ENCODE measurements at regions not wholly inside any gene's neighbourhood (a gene's known extent, or its start where the extent isn't known, plus 50 kb on each side); places are given as distances from the start of the nearest gene placed in this dataset.

- intact Hi-C loops (cut with DNase I), result no loop called here
- no peak for DNase-seq
- WGBS, result 80% methylated on average over 10 of the region's 10 CpGs
Observed at GRCh38 chr10:129393812-129394211, 73.2 kb upstream of the MGMT start.

DNA sequence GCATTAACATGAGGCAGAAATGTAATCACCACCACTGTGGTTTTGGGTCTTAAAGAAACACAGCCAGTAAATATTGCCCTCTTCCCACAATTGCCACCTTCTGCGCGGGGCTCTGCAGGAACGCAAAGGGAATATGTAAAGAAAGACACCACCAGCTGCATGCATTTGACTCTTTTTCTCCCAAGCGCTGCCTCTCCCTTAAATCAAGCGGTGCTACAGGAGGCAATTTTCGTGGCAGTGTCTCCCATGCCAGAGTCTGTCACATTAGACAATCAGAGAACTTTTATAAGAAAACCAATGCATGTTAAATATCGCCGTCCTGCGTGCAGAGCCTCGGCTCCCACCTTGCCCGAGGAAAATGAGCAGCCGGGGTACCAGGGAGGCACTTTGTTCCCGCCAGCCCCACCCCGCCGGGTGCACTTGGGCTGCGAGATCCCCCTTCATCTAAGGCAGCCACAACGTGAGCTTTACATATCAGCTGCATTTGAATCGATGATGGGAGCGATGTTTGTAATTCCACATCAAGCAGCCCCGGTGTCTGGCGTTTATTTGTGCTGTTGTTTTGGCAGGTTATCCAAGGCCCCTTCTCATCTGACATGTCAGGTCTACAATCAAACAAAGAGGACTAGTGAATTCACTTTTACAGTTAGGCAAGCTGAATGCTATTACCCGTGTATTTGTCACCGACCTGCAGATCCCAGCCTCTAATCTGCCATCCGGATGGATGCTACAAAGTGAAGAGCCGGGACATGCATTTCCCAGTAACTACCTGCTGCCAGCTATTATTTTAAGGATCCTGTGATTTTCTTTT is 72.3 kb upstream of the MGMT start:
- 76% methylated on average over 25 of the region's 25 CpGs for WGBS
- intact Hi-C loops (cut with DNase I), result no loop called here
- DNase-seq (no peak), ATAC-seq (no peak)
- Histone ChIP-seq H3K9me3 (ENCODE audit: control insufficient read depth, low read length) (no peaks in the 10 kb centered on the region), H3K27me3 (ENCODE audit: control insufficient read depth, insufficient read depth) (no peaks in the 10 kb centered on the region), H3K4me1 (ENCODE audit: control insufficient read depth, insufficient read depth, low read length) (peaks cover 5% of the 10 kb centered on the region), H3K4me3 (ENCODE audit: low read length) (no peak overlapping the region), H3K27ac (ENCODE audit: low read length) (no peak overlapping the region)

More at GRCh38 chr10:129393812-129394211, 73.2 kb upstream of the MGMT start:
- Histone ChIP-seq H3K9me3 (ENCODE audit: control insufficient read depth, low read length) (no peaks in the 10 kb centered on the region), H3K4me3 (ENCODE audit: low read length) (no peak overlapping the region), H3K27ac (ENCODE audit: low read length) (no peak overlapping the region), H3K4me1 (ENCODE audit: control insufficient read depth, insufficient read depth, low read length) (peaks cover 5% of the 10 kb centered on the region), H3K27me3 (ENCODE audit: control insufficient read depth, insufficient read depth) (no peaks in the 10 kb centered on the region)
- no peak for ATAC-seq

GRCh38 chr10:129396021-129396722 is 70.9 kb upstream of the MGMT start:
- 95% methylated on average over 22 of the region's 22 CpGs for WGBS

DNA sequence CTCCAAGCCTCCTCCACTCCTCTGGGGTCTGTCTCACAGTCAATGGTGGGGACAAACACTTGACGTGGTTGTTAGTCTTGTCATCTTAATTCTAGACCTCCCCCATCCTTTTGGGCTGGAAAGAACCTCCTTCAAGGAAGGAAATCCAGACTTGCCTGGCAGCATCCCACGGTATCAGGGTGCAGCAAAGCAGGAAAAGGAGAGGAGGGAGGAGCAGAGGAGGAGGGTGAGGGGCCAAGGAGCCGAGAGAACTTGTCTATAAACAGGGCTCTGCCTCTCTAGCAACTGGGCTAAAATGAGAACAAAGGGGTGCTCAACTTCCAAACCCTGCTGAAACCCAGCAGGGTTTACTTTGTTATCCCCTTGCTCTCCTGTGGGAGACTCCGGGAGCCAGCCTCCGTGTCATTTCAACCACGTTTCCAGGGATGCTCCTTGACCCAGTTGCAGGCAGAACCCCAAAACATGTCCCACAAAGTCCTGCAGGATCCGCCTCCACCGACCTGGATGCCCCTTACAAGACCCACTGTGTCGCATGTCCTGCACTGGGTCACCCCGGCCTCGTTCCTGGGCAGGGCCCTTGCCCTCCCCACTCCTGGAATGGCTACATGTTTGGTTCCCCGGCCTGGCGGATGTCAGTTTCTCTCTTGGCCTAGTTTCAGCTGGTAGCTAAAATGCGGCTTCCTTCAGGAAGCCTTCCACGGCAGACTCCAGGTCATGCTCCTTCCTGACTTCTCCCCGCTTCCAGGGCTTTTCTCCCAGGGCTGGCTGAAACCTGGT is 69.7 kb upstream of the MGMT start:
- H3K9me3 ChIP-seq (ENCODE audit: control insufficient read depth, low read length), result no peaks in the 10 kb centered on the region
- intact Hi-C loops (cut with DNase I), result no loop called here
- H3K27me3 ChIP-seq (ENCODE audit: control insufficient read depth, insufficient read depth), result no peaks in the 10 kb centered on the region
- peaks cover 5% of the 10 kb centered on the region for H3K4me1 ChIP-seq (ENCODE audit: control insufficient read depth, insufficient read depth, low read length)
- H3K4me3 ChIP-seq (ENCODE audit: low read length), result no peak overlapping the region
- DNase-seq, result peak in 2 of 3 donors; percentile 25 to 66
- peak; percentile 55 to 64 for ATAC-seq
- no peak overlapping the region for H3K27ac ChIP-seq (ENCODE audit: low read length)
- 53% methylated on average over 16 of the region's 16 CpGs for WGBS

More at GRCh38 chr10:129396021-129396722, 70.9 kb upstream of the MGMT start:
- Histone ChIP-seq H3K9me3 (ENCODE audit: control insufficient read depth, low read length) (no peaks in the 10 kb centered on the region), H3K4me1 (ENCODE audit: control insufficient read depth, insufficient read depth, low read length) (peaks cover 5% of the 10 kb centered on the region), H3K27me3 (ENCODE audit: control insufficient read depth, insufficient read depth) (no peaks in the 10 kb centered on the region), H3K4me3 (ENCODE audit: low read length) (no peak overlapping the region), H3K27ac (ENCODE audit: low read length) (no peak overlapping the region)
- DNase-seq, result no peak
- intact Hi-C loops (cut with DNase I), result no loop called here
- ATAC-seq, result no peak

- no peak overlapping the region for H3K27ac ChIP-seq (ENCODE audit: low read length)
- H3K9me3 ChIP-seq (ENCODE audit: control insufficient read depth, low read length), result no peaks in the 10 kb centered on the region
- ATAC-seq, result peak in 1 of 2 donors; percentile 59
- no peak overlapping the region for H3K4me3 ChIP-seq (ENCODE audit: low read length)
- WGBS, result 45% methylated on average over 2 of the region's 2 CpGs
- H3K27me3 ChIP-seq (ENCODE audit: control insufficient read depth, insufficient read depth), result no peaks in the 10 kb centered on the region
- DNase-seq, result no peak
- peaks cover 5% of the 10 kb centered on the region for H3K4me1 ChIP-seq (ENCODE audit: control insufficient read depth, insufficient read depth, low read length)
- intact Hi-C loops (cut with DNase I), result no loop called here
Observed at GRCh38 chr10:129398711-129399141, 68.3 kb upstream of the MGMT start.

GRCh38 chr10:129400426-129400825 is 66.6 kb upstream of the MGMT start:
- Histone ChIP-seq H3K27ac (ENCODE audit: low read length) (no peak overlapping the region), H3K9me3 (ENCODE audit: control insufficient read depth, low read length) (no peaks in the 10 kb centered on the region), H3K4me3 (ENCODE audit: low read length) (no peak overlapping the region), H3K27me3 (ENCODE audit: control insufficient read depth, insufficient read depth) (no peaks in the 10 kb centered on the region), H3K4me1 (ENCODE audit: control insufficient read depth, insufficient read depth, low read length) (peaks cover 5% of the 10 kb centered on the region)
- WGBS, result 69% methylated on average over 5 of the region's 5 CpGs
- intact Hi-C loops (cut with DNase I), result no loop called here
- DNase-seq (no peak), ATAC-seq (no peak)

- 65% methylated on average over 16 of the region's 16 CpGs for WGBS
Observed at GRCh38 chr10:129402459-129402858, 64.6 kb upstream of the MGMT start.

GRCh38 chr10:129404091-129404490 is 63.0 kb upstream of the MGMT start:
- ATAC-seq (no peak), DNase-seq (no peak)
- Histone ChIP-seq H3K27ac (ENCODE audit: low read length) (no peak overlapping the region), H3K9me3 (ENCODE audit: control insufficient read depth, low read length) (no peaks in the 10 kb centered on the region), H3K4me3 (ENCODE audit: low read length) (no peak overlapping the region), H3K27me3 (ENCODE audit: control insufficient read depth, insufficient read depth) (no peaks in the 10 kb centered on the region), H3K4me1 (ENCODE audit: control insufficient read depth, insufficient read depth, low read length) (no peaks in the 10 kb centered on the region)
- WGBS, result 97% methylated on average over 13 of the region's 13 CpGs
- intact Hi-C loops (cut with DNase I), result no loop called here

More at GRCh38 chr10:129402459-129402858, 64.6 kb upstream of the MGMT start:
- intact Hi-C loops (cut with DNase I), result no loop called here
- Histone ChIP-seq H3K27me3 (ENCODE audit: control insufficient read depth, insufficient read depth) (no peaks in the 10 kb centered on the region), H3K4me1 (ENCODE audit: control insufficient read depth, insufficient read depth, low read length) (peaks cover under 1% of the 10 kb centered on the region), H3K9me3 (ENCODE audit: control insufficient read depth, low read length) (no peaks in the 10 kb centered on the region), H3K4me3 (ENCODE audit: low read length) (no peak overlapping the region), H3K27ac (ENCODE audit: low read length) (no peak overlapping the region)
- DNase-seq (no peak), ATAC-seq (no peak)

GRCh38 chr10:129405389-129405788 is 61.7 kb upstream of the MGMT start:
- no peak for DNase-seq
- WGBS, result 93% methylated on average over 3 of the region's 3 CpGs

DNA sequence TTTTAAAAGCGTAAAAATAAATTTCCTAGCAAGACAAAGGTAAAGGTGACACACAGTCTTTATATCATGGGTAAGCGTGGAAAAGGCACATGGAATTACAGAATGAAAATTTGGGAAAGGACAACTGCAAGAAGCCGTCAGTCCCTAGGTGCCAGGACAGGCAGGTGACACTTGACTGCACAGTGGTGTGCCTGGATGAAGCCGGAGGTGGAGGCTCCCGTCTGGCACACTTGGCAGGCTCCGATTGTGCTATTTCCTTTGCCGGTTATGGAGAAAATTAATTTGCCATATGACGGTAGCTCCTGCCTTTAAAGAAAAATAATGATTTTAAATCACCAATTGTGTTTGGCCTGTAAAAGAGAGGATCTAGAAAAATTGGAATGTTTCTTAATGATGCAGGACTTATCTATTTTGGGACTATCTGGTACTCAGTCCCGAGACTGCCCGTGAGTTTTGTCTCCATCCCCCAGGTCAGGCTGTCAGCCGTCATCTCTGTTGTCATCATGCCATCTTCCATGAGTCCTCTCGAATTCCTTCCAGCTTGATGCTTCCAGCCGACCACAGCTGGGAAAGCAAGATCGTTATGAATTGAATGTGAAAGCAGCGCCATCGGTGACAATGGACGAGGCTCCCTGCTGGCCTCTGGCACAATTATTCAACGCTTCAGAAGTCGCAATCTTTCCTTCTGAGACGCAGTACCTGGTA is 56.2 kb upstream of the MGMT start:
- no peak for DNase-seq
- Histone ChIP-seq H3K9me3 (ENCODE audit: control insufficient read depth, low read length) (no peaks in the 10 kb centered on the region), H3K27me3 (ENCODE audit: control insufficient read depth, insufficient read depth) (no peaks in the 10 kb centered on the region), H3K27ac (ENCODE audit: low read length) (no peak overlapping the region), H3K4me1 (ENCODE audit: control insufficient read depth, insufficient read depth, low read length) (no peaks in the 10 kb centered on the region), H3K4me3 (ENCODE audit: low read length) (no peak overlapping the region)
- intact Hi-C loops (cut with DNase I), result no loop called here
- ATAC-seq, result no peak
- 52% methylated on average over 20 of the region's 20 CpGs for WGBS

More at GRCh38 chr10:129405389-129405788, 61.7 kb upstream of the MGMT start:
- no peak overlapping the region for H3K4me3 ChIP-seq (ENCODE audit: low read length)
- no peaks in the 10 kb centered on the region for H3K27me3 ChIP-seq (ENCODE audit: control insufficient read depth, insufficient read depth)
- no peaks in the 10 kb centered on the region for H3K9me3 ChIP-seq (ENCODE audit: control insufficient read depth, low read length)
- H3K4me1 ChIP-seq (ENCODE audit: control insufficient read depth, insufficient read depth, low read length), result no peaks in the 10 kb centered on the region
- no peak overlapping the region for H3K27ac ChIP-seq (ENCODE audit: low read length)
- no peak for ATAC-seq
- intact Hi-C loops (cut with DNase I), result no loop called here
